HG02798 (cell line): ENCODE measurements at regions not wholly inside any gene's neighbourhood (a gene's known extent, or its start where the extent isn't known, plus 50 kb on each side); places are given as distances from the start of the nearest gene placed in this dataset.
"Not testable (repeated sequence)": the region's sequence is repeated elsewhere in the genome, so short reads cannot be mapped to it uniquely, and the experiment has no call there.

Experiments used
- ATAC-seq: cut with Tn5 transposase; IDR thresholded peaks from one replicate; pipeline ENCODE4 v1.9.1; 2021; ENCODE audit warnings: mild to moderate bottlenecking; ENCODE audit not compliant: unreplicated experiment, poor library complexity

GRCh38 chr1:95575291-95575690, 341.3 kb downstream of the RWDD3 start:
- no peak for ATAC-seq

- ATAC-seq, result no peak
These were observed 344.5 kb downstream of the RWDD3 start for GRCh38 chr1:95578462-95578861.

- no peak for ATAC-seq
These were observed 348.2 kb downstream of the RWDD3 start for GRCh38 chr1:95582191-95582590.

DNA sequence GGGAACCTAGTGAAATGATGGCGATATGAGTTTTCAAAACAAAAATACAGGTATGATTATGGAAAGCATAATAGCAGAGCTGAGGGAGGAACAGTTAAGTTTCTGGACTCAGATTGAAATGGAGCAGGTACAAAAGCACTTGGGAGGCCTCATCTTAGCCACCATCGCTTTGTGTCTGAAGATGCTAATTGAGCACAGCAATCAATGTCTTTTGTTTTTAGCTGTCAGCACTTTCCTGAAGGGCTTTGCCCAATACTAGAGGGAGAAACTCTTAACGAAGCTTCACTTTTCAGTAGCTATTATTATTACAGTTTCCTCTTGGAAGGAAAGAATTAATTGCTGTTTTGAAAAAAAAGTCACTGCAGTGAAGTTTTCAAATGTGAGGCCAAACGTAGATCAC, 348.7 kb downstream of the RWDD3 start:
- no peak for ATAC-seq

GRCh38 chr1:95583661-95584210, 349.7 kb downstream of the RWDD3 start:
- ATAC-seq, result no peak

- ATAC-seq, result no peak
These were observed 350.3 kb downstream of the RWDD3 start for GRCh38 chr1:95584315-95584714.

DNA sequence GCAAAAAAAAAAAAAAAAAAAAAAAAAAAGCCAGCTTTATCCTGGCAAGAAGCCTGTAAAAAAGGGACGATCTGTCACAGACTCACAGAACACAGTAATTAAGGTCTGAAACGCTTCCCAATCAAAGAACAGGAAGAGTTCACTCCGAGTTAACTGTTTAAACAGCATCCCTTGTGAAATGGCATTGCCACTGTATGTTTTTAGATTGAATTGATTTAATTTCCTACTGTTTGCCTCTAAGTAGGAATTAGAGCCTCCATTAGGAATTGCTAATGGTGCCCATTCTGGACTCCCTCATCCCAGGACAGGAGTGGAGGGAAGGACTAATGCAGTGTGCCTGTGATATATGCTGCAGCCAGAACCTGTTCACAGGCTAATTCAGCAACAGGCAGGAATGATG, 370.8 kb downstream of the RWDD3 start:
- no peak for ATAC-seq

DNA sequence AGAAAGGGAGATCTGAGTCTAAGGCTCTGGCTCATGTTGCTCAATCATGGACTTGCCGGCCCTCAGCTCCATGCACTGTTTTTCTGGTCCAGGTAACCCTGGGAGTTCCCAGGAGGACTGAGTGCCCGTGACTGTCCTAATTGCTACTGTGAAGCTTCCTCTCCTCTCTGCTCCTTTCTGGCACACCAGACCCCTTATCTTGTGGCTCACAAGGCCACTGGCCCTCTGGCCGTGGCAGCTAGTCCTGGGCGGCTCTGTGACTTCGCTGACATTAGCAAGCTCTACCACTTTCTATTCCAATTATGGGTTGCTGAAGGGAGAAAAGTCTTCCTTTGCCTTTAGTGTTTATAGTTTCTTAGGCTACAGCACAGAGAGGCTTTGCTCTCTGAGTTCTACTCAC, 380.2 kb downstream of the RWDD3 start:
- no peak for ATAC-seq

DNA sequence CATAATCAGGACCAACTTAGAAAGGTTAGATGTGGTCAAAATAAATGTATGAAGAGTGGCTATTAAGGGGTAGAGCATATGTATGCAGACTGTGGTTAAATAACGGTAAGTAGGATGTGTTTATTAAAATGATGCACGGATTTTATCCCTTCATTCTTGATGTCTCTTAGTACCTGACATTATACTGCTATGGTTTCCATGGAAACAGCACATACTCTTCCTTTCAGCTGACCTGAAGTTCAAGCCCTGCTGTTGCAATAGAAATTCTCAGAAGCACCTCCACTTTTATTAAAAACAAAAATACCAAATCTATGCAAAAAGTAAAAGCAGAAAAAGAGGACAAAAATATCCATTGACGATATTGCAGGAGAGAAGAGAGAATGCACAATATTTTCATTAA, 381.4 kb downstream of the RWDD3 start:
- no peak for ATAC-seq

DNA sequence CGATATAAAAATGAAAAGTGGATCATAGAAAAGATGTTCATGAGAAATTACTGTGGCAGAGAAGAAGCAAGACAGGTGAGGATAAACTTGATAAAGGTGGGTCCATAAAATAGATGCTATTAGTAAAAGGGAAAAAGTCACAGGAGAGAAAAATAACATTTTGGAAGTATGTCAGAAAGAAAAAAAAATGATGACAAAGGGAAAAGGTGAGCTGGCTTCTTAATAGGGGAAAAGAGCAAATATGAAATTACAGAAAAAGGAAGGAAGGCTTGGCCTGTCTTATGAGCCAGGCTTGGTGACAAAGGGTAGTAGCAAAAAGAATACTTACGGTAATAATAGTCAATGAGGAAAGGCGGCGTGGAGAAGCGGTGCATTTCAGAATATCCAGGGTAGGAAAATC, 386.1 kb downstream of the RWDD3 start:
- ATAC-seq, result no peak

GRCh38 chr1:95622609-95623008, 388.6 kb downstream of the RWDD3 start:
- no peak for ATAC-seq

- ATAC-seq, result no peak
These were observed 391.2 kb downstream of the RWDD3 start for GRCh38 chr1:95625224-95625623.

DNA sequence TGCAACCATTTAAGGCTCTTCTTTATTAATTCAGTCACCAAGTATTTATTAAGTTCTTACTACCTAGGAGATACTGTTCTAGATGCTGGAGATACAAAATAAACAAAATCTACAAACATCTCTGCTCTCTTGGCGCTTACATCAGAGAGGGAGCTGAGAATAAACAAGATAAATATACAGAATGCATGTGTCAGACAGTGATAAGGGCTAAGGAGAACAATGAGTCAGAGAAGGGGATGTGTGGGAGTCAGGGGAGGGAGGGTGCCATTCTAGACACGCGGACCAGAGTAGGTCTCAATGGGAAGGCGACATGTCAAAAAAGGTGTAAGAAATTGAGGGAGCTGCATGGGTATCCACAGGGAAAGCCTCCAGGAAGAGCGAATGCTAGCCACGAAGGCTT, 393.2 kb downstream of the RWDD3 start:
- no peak for ATAC-seq

DNA sequence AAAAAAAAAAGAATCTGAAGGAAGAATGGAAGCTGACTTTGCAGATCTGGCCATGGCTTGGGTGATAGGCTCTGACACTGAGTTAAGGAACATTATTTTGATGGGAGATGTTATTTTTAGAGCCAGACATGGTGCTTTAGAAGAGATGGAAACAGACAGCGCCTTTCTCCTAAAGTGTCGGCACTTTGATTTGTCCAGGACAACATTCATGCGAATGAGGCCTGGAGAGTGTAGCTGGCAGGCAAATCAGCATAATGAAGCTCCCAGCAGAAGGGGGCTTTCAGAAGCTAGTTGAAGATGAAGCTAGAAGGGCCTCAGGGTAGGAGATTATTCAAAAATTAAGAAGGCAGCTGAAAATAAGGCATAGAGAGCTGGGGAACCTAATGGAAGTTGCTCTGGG, 397.7 kb downstream of the RWDD3 start:
- ATAC-seq, result no peak

GRCh38 chr1:95635811-95636210, 401.8 kb downstream of the RWDD3 start:
- ATAC-seq, result no peak

GRCh38 chr1:95636897-95637296, 402.9 kb downstream of the RWDD3 start:
- no peak for ATAC-seq

DNA sequence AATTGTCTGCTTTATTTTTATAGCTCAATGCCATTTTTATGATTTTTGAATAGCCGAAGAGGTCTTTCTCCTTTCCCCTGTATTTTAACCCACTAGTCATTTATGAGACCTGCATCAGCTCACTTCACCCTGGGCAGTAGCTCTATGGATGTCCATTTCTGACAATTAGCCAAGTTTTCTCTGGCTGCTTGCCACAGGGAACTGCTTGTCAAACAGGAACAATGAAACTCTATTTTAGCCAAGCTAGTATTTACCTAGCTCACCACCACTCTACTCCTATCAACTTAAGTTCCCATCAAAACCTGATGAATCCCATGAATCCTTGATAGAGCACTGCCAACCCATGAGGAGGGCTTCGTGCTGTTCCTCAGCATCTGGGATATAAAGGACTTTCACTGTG, 406.7 kb downstream of the RWDD3 start:
- ATAC-seq, result no peak

- ATAC-seq, result no peak
These were observed 407.4 kb downstream of the RWDD3 start for GRCh38 chr1:95641386-95641785.

DNA sequence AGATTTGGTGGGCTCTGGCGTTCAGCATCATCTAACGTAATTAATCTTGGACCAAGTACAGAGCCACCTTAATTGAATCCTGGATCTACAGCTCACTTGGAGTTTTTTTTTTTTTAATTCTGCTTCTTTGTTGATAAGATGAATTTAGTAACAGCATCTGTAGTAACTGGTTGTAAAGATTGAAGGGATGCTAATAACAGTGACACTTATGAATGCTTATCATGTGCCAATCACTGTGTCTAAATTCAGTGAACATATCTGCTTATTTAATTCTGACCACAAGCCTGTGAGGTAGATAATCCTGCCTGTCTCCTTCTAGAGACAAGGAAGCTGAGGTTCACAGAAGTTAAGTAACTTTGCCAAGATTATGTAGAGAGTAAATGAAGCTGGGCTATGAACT, 408.0 kb downstream of the RWDD3 start:
- no peak for ATAC-seq

DNA sequence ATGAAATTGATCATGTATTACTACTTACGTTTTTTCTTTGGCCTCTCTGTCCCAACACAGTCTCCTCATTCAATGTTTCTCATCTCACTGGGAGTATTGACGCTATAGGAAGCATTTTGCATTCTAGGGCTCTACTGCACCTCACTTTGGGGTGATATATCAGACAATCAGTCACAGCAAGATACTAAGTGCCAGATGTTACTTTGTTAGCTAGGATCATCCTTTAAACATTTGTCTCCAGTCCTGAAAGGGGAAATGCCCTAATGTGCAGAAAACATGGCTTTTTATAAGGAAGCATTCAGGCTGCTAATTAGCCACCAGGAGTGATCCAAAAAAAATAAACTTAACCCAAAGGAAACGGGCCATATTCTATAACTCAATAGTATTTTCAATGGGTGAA, 409.1 kb downstream of the RWDD3 start:
- no peak for ATAC-seq

GRCh38 chr1:95645126-95645525, 411.1 kb downstream of the RWDD3 start:
- not testable (repeated sequence) for ATAC-seq

GRCh38 chr1:95650631-95651030, 416.6 kb downstream of the RWDD3 start:
- ATAC-seq, result no peak

- ATAC-seq, result no peak
These were observed 418.5 kb downstream of the RWDD3 start for GRCh38 chr1:95652423-95652965.
